ENCODE measurements at regions not wholly inside any gene's neighbourhood (a gene's known extent, or its start where the extent isn't known, plus 50 kb on each side); places are given as distances from the start of the nearest gene placed in this dataset.

DNA sequence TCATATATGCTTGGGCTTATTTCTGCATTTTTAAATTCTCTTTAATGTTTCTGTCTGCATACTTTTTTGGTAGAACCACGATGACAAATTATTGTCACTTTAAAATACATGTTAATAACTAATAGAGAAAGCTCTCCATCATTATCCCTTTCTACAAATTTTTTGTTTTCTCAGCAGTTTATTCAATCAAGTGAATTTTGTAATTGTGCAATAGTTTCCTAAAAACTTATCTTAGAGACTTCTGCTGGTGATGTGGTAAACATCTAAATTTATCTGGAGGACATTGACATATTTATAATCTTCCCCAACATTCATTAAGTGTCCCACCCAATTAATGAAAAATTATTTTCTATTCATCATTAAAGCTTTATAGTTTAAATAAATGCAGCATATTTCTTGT, 215.3 kb downstream of the MEX3B start:
- TF ChIP-seq, protein P1, sequence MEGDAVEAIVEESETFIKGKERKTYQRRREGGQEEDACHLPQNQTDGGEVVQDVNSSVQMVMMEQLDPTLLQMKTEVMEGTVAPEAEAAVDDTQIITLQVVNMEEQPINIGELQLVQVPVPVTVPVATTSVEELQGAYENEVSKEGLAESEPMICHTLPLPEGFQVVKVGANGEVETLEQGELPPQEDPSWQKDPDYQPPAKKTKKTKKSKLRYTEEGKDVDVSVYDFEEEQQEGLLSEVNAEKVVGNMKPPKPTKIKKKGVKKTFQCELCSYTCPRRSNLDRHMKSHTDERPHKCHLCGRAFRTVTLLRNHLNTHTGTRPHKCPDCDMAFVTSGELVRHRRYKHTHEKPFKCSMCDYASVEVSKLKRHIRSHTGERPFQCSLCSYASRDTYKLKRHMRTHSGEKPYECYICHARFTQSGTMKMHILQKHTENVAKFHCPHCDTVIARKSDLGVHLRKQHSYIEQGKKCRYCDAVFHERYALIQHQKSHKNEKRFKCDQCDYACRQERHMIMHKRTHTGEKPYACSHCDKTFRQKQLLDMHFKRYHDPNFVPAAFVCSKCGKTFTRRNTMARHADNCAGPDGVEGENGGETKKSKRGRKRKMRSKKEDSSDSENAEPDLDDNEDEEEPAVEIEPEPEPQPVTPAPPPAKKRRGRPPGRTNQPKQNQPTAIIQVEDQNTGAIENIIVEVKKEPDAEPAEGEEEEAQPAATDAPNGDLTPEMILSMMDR (IDR thresholded peaks at IDR 0.05), result no peak
- no peak for TF ChIP-seq POLR2A (IDR thresholded peaks at IDR 0.05)
